NT2/D1 (cell line): ENCODE measurements at regions not wholly inside any gene's neighbourhood (a gene's known extent, or its start where the extent isn't known, plus 50 kb on each side); places are given as distances from the start of the nearest gene placed in this dataset.

Source experiments
- SUZ12 ChIP-seq: IDR thresholded peaks from 2 replicates; pipeline ENCODE4 v1.6.1; 2011; ENCODE audit not compliant: insufficient read length, insufficient read depth; ENCODE audit errors: extremely low read depth
- YY1 ChIP-seq: IDR thresholded peaks from 2 replicates; pipeline ENCODE4 v1.6.1; 2011; ENCODE audit not compliant: insufficient read length, insufficient read depth
- ZNF274 ChIP-seq: IDR thresholded peaks from 2 replicates; pipeline ENCODE4 v1.6.1; 2011; ENCODE audit warnings: mild to moderate bottlenecking, low read depth, low read length

DNA sequence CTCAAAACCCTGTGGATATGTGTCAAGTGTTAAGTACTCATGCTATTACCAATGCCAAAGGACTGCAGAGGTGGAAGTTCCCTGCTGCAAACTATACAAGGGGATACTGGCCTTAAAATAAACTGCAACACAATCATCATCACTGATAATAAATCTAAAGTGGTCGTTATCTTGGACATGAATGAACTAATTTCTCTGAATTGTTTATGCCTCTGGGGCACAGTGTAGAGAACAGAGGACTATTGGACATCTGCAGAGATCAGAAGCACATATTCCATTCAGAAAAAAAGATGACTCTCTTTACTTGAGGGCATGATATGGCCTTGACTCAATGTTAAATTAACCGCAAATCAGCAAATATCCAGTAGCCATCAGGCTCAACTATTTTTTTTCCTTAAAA, 542.6 kb upstream of the IGFBP7 start:
- TF ChIP-seq ZNF274 (no peak), YY1 (no peak), SUZ12 (no peak)
